PC-9 (cell line): ENCODE measurements at regions not wholly inside any gene's neighbourhood (a gene's known extent, or its start where the extent isn't known, plus 50 kb on each side); places are given as distances from the start of the nearest gene placed in this dataset.

ENCODE experiments used
- BruUV-seq: library from RNA; stranded (reverse); fragments of 400-500 nt; replicated peaks from 2 replicates; lab custom pipeline; 2021; lab: Mats Ljungman, UMichigan
- CTCF ChIA-PET: fragments of 300-600 bp; sonication (Branson Sonifier 250); formaldehyde crosslinking; loops from one replicate; lab custom pipeline; 2022; ENCODE audit warnings: antibody characterized with exemption; lab: Charles Lee
- POLR2A ChIA-PET: fragments of 300-600 bp; sonication (Branson Sonifier 250); formaldehyde crosslinking; loops from one replicate; lab custom pipeline; 2022; ENCODE audit warnings: antibody characterized with exemption; ENCODE audit not compliant: unreplicated experiment; lab: Charles Lee
- DNase-seq, 2 experiments: peaks; one replicate each; pipeline versions ENCODE4 v3.0.0 to v3.0.0-alpha.2; 2015 to 2022; ENCODE audit warnings: mixed read lengths in 1 of 2
- H2AFZ ChIP-seq: fragments of 200-600 bp; sonication (generic); 2 replicates; pipeline ENCODE4 v1.8.1; 2017; ENCODE audit warnings: antibody characterized with exemption
- H3F3A ChIP-seq: fragments of 200-600 bp; sonication (generic); 2 replicates; pipeline ENCODE4 v1.8.1; 2017; ENCODE audit warnings: antibody characterized with exemption, mild to moderate bottlenecking, low read depth; ENCODE audit not compliant: insufficient read depth
- H3K27ac ChIP-seq: fragments of 200-600 bp; sonication (generic); 2 replicates; pipeline ENCODE4 v1.6.1; 2016; ENCODE audit warnings: mixed run types
- H3K27me3 ChIP-seq: fragments of 200-600 bp; sonication (generic); 2 replicates; pipeline ENCODE4 v1.6.1; 2016; ENCODE audit warnings: low read depth, mixed run types; ENCODE audit not compliant: insufficient read depth
- H3K36me3 ChIP-seq: fragments of 200-600 bp; sonication (generic); 2 replicates; pipeline ENCODE4 v1.6.1; 2016; ENCODE audit warnings: low read depth, mixed run types
- H3K4me1 ChIP-seq: fragments of 200-600 bp; sonication (generic); replicated peaks from 2 replicates; pipeline ENCODE4 v1.6.1; 2016; ENCODE audit warnings: mixed run types; ENCODE audit not compliant: insufficient read depth
- H3K4me2 ChIP-seq: fragments of 200-600 bp; sonication (generic); 2 replicates; pipeline ENCODE4 v1.6.1; 2017; ENCODE audit warnings: mixed run types
- H3K4me3 ChIP-seq: fragments of 200-600 bp; sonication (generic); 2 replicates; pipeline ENCODE4 v1.6.1; 2016; ENCODE audit warnings: mixed run types
- H3K79me2 ChIP-seq: fragments of 200-600 bp; sonication (generic); 2 replicates; pipeline ENCODE4 v1.6.1; 2017; ENCODE audit warnings: low read depth, mixed run types
- H3K9me2 ChIP-seq: fragments of 200-600 bp; sonication (generic); 2 replicates; pipeline ENCODE4 v1.8.1; 2017; ENCODE audit warnings: mild to moderate bottlenecking; ENCODE audit not compliant: insufficient read depth
- H3K9me3 ChIP-seq: fragments of 200-600 bp; sonication (generic); 2 replicates; pipeline ENCODE4 v1.8.1; 2016; ENCODE audit warnings: low read depth; ENCODE audit not compliant: insufficient read depth
- H4K20me1 ChIP-seq: fragments of 200-600 bp; sonication (generic); 2 replicates; pipeline ENCODE4 v1.8.1; 2017; ENCODE audit not compliant: insufficient read depth
- EZH2 ChIP-seq: fragments of 200-600 bp; sonication (generic); IDR thresholded peaks from 2 replicates; pipeline ENCODE4 v1.8.0; 2017; ENCODE audit warnings: antibody characterized with exemption, low read depth
- intact Hi-C: fragments of 100-400 bp; cut with micrococcal nuclease; formaldehyde crosslinking; loops from one replicate; pipeline ENCODE4 v1.10.0; 2022; ENCODE audit not compliant: unreplicated experiment
- TF ChIP-seq, protein P1 (sequence below): fragments of 200-600 bp; sonication (generic); conservative IDR thresholded peaks from 2 replicates; pipeline ENCODE4 v1.6.1; 2017; ENCODE audit warnings: mixed run types, antibody characterized with exemption, mild to moderate bottlenecking, moderate library complexity

DNA sequence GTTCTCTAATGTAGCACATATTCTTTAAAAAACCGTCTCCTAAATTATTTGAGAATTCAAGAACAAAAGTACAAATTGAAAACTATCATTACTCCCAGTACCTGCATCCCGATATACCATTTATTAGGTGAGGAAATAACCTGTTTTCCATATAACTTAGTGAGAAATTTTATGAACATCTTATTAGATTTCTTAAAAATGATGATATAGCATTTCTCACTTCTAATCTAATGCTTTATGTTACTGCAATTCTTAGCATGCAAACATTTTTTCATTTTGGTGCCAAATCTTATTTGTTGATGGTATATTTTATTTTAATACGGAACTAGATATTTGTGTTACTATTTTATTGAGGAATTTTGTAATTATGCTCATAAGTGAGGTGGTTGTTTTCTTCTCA, 1321.3 kb upstream of the SLC10A2 start:
- Histone ChIP-seq H3K27me3 (no peaks in the 10 kb centered on the region), H2AFZ (no peak overlapping the region), H4K20me1 (no peaks in the 10 kb centered on the region), H3F3A (no peaks in the 10 kb centered on the region), H3K36me3 (no peaks in the 10 kb centered on the region), H3K9me3 (peaks cover 7% of the 10 kb centered on the region), H3K9me2 (no peaks in the 10 kb centered on the region), H3K4me3 (no peak overlapping the region), H3K4me2 (no peak overlapping the region), H3K79me2 (no peaks in the 10 kb centered on the region), H3K27ac (no peak overlapping the region), H3K4me1 (peaks cover 12% of the 10 kb centered on the region)
- TF ChIP-seq EZH2 = no peak
- TF ChIP-seq, protein P1, sequence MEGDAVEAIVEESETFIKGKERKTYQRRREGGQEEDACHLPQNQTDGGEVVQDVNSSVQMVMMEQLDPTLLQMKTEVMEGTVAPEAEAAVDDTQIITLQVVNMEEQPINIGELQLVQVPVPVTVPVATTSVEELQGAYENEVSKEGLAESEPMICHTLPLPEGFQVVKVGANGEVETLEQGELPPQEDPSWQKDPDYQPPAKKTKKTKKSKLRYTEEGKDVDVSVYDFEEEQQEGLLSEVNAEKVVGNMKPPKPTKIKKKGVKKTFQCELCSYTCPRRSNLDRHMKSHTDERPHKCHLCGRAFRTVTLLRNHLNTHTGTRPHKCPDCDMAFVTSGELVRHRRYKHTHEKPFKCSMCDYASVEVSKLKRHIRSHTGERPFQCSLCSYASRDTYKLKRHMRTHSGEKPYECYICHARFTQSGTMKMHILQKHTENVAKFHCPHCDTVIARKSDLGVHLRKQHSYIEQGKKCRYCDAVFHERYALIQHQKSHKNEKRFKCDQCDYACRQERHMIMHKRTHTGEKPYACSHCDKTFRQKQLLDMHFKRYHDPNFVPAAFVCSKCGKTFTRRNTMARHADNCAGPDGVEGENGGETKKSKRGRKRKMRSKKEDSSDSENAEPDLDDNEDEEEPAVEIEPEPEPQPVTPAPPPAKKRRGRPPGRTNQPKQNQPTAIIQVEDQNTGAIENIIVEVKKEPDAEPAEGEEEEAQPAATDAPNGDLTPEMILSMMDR = no peak
- no peak for DNase-seq
- BruUV-seq = no TSS peak
- intact Hi-C loops = no loop called here
- ChIA-PET POLR2A (no interaction called here), CTCF (no interaction called here)

DNA sequence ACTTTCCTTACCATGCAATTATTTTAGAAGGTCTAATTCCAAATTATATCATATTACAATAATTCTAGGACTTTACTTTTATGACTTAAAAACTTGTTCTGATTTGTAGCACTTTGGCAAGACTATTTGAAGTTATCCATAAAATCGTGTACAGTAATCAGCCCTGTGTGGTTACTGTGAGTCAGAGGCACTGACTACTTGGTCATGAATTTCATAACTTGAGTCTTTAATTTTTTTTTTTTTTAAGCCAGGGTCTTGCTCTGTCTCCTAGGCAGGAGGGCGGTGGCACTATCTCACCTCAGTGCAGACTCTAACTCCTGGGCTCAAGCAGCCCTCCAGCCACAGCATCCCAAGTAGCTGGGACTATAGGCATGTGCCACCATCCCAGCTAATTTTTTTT, 1319.2 kb upstream of the SLC10A2 start:
- Histone ChIP-seq H3K79me2 (no peaks in the 10 kb centered on the region), H3K36me3 (no peaks in the 10 kb centered on the region), H3K27ac (no peak overlapping the region), H3K4me3 (no peak overlapping the region), H3K4me2 (no peak overlapping the region), H3K9me3 (peaks cover 7% of the 10 kb centered on the region), H3K4me1 (peaks cover 12% of the 10 kb centered on the region), H3K27me3 (no peaks in the 10 kb centered on the region), H4K20me1 (no peaks in the 10 kb centered on the region), H2AFZ (no peak overlapping the region), H3F3A (no peaks in the 10 kb centered on the region), H3K9me2 (no peaks in the 10 kb centered on the region; the same call in 1 of the 2 replicates)
- POLR2A ChIA-PET = no interaction called here
- peak; percentile 5 to 49 for DNase-seq
- TF ChIP-seq, protein P1 = no peak
- no peak for TF ChIP-seq EZH2
- intact Hi-C loops = no loop called here
- BruUV-seq = no TSS peak
- CTCF ChIA-PET = no interaction called here

DNA sequence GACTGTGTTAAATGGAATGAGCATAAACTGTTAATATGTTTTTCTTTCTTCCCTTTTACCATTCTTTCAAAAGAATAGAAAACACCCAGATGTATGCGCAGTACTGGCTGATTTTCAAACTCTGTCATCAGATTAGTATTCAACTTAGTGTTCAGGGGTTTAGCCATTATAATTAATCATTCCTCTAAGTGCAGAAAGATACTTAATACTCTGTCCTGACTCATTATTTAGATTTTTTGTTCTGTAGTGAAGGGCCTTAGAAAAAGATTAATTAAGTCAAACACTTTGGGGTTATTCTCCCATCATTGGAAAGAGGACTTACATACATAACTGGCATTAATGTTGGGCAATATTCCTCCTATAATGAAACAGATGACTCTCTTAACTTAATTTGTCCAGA, 1316.7 kb upstream of the SLC10A2 start:
- ChIA-PET POLR2A (no interaction called here), CTCF (no interaction called here)
- Histone ChIP-seq H3F3A (no peaks in the 10 kb centered on the region), H2AFZ (no peak overlapping the region), H3K27me3 (no peaks in the 10 kb centered on the region), H3K9me3 (no peaks in the 10 kb centered on the region; the same call in 1 of the 2 replicates), H3K4me3 (no peak overlapping the region), H3K79me2 (no peaks in the 10 kb centered on the region), H3K4me1 (peaks cover 12% of the 10 kb centered on the region), H3K9me2 (no peaks in the 10 kb centered on the region; the same call in 1 of the 2 replicates), H3K27ac (no peak overlapping the region), H3K4me2 (no peak overlapping the region), H4K20me1 (no peaks in the 10 kb centered on the region), H3K36me3 (no peaks in the 10 kb centered on the region)
- no TSS peak for BruUV-seq
- intact Hi-C loops = no loop called here
- no peak for DNase-seq
- TF ChIP-seq, protein P1 = no peak
- no peak for TF ChIP-seq EZH2
